ENCODE measurements at regions not wholly inside any gene's neighbourhood (a gene's known extent, or its start where the extent isn't known, plus 50 kb on each side); places are given as distances from the start of the nearest gene placed in this dataset.

DNA sequence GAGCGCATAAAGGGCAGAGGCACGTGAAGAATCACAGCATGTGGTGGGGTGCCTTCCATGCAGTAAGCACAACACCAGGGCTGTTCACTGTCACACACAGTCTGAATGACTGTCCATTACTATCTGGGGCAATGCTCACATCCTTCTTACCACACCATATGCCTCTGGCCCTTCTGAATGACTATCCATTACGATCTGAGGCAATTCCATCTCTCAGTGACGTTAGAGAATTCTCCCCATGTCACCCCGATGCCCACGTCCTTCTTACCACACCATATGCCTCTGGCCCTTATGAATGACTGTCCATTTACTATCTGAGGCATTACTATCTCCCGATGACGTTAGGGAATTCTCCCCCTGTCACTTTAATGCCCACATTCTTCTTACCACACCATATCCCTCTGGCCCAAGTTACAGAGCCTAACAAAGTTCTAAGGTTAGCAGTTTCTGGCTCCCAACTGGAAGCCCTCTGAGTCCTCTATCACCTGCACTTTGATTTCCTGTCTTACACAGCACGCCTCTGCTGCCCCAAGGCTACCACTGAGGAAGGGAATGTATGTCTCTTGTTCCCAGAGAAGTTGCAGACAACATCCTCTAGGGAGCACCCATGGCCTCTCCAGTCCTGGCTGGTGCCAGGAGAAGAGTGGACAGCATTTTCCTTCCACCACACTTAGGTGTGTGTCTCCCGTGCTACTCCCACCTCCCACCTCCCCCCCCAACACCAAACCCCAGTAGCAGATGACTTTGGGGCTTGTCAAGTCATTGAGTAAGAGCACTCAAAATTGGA, 154.8 kb downstream of the COG6 start (continued):
- no peak for TF ChIP-seq SMARCC2 (IDR thresholded peaks at IDR 0.05; ENCODE audit: low read depth)

DNA sequence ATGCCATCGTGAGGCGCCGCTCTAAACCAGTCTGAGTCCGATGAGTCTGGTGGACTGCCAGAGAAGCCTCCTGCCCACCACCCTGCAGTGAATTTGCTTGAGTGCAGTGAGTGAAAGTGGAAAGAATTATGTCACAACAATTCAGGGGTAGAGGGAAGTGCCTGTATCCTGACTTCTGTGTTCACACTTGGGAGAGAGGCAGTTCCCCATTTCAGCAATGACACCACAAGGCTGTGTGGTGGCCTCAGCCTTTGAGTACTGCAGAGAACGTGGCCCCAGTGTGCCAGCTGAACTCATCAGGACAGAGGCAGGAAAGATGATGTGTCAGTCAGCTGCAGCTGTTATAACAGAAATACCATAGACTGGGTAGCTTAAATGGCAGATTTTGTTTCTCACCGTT, 155.6 kb downstream of the COG6 start:
- BruUV-seq (replicated peaks) = no TSS peak
- no peaks in the 10 kb centered on the region for H3K79me2 ChIP-seq (ENCODE audit: control insufficient read depth, insufficient read depth, low read length)
- no peak for FAIRE-seq
- TF ChIP-seq ASH1L (IDR thresholded peaks at IDR 0.05; ENCODE audit: borderline replicate concordance, low read depth, partially characterized antibody) (no peak), EP400 (IDR thresholded peaks at IDR 0.05) (no peak), MAFG (tag; conservative IDR thresholded peaks at IDR 0.05) (no peak), FOXA1 (IDR thresholded peaks at IDR 0.05; ENCODE audit: borderline replicate concordance) (no peak), TAF1 (IDR thresholded peaks at IDR 0.05; ENCODE audit: control insufficient read depth, extremely low read depth, insufficient read depth, low read length, severe bottlenecking) (no peak), ZNF232 (CRISPR knock-in tag; IDR thresholded peaks at IDR 0.05) (no peak), RBFOX2 (IDR thresholded peaks at IDR 0.05; ENCODE audit: low read depth, low read length) (no peak), TFAM (CRISPR knock-in tag; conservative IDR thresholded peaks at IDR 0.05) (no peak), ATF1 (CRISPR knock-in tag; IDR thresholded peaks at IDR 0.05) (no peak), ATF1 (tag; IDR thresholded peaks at IDR 0.05) (no peak)
- TF ChIP-seq, protein P1, sequence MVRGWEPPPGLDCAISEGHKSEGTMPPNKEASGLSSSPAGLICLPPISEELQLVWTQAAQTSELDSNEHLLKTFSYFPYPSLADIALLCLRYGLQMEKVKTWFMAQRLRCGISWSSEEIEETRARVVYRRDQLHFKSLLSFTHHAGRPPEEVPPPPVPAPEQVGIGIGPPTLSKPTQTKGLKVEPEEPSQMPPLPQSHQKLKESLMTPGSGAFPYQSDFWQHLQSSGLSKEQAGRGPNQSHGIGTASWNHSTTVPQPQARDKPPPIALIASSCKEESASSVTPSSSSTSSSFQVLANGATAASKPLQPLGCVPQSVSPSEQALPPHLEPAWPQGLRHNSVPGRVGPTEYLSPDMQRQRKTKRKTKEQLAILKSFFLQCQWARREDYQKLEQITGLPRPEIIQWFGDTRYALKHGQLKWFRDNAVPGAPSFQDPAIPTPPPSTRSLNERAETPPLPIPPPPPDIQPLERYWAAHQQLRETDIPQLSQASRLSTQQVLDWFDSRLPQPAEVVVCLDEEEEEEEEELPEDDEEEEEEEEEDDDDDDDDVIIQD (CRISPR knock-in tag; IDR thresholded peaks at IDR 0.05) = no peak
- TF ChIP-seq, protein P2, sequence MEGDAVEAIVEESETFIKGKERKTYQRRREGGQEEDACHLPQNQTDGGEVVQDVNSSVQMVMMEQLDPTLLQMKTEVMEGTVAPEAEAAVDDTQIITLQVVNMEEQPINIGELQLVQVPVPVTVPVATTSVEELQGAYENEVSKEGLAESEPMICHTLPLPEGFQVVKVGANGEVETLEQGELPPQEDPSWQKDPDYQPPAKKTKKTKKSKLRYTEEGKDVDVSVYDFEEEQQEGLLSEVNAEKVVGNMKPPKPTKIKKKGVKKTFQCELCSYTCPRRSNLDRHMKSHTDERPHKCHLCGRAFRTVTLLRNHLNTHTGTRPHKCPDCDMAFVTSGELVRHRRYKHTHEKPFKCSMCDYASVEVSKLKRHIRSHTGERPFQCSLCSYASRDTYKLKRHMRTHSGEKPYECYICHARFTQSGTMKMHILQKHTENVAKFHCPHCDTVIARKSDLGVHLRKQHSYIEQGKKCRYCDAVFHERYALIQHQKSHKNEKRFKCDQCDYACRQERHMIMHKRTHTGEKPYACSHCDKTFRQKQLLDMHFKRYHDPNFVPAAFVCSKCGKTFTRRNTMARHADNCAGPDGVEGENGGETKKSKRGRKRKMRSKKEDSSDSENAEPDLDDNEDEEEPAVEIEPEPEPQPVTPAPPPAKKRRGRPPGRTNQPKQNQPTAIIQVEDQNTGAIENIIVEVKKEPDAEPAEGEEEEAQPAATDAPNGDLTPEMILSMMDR (IDR thresholded peaks at IDR 0.05 in 2 of 3, conservative IDR thresholded peaks at IDR 0.05 in 1 of 3; ENCODE audit: insufficient read depth in 2 of 3, low read depth in 1 of 3, low read length in 3 of 3) = no peak
- TF ChIP-seq, protein P3, sequence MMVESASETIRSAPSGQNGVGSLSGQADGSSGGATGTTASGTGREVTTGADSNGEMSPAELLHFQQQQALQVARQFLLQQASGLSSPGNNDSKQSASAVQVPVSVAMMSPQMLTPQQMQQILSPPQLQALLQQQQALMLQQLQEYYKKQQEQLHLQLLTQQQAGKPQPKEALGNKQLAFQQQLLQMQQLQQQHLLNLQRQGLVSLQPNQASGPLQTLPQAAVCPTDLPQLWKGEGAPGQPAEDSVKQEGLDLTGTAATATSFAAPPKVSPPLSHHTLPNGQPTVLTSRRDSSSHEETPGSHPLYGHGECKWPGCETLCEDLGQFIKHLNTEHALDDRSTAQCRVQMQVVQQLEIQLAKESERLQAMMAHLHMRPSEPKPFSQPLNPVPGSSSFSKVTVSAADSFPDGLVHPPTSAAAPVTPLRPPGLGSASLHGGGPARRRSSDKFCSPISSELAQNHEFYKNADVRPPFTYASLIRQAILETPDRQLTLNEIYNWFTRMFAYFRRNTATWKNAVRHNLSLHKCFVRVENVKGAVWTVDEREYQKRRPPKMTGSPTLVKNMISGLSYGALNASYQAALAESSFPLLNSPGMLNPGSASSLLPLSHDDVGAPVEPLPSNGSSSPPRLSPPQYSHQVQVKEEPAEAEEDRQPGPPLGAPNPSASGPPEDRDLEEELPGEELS (CRISPR knock-in tag; IDR thresholded peaks at IDR 0.05; ENCODE audit: borderline replicate concordance) = no peak

More for the DNA sequence above, 155.6 kb downstream of the COG6 start:
- CTCF ChIA-PET (ENCODE audit: low intra/inter-chr PET ratio) = no interaction called here
- DNase-seq (ENCODE audit: extremely low read depth in 1 of 4, low spot score in 3 of 4) (no peak), ATAC-seq (no peak)
- Histone ChIP-seq H2AFZ (ENCODE audit: low read depth, low read length) (no peak overlapping the region), H3K9ac (ENCODE audit: insufficient read depth in 1 of 2, low read depth in 2 of 2, low read length in 2 of 2) (no peak overlapping the region), H3K27me3 (ENCODE audit: control insufficient read depth in 2 of 2, insufficient read depth in 2 of 2, low read length in 2 of 2) (no peaks in the 10 kb centered on the region), H4K20me1 (replicated peaks; ENCODE audit: control insufficient read depth, insufficient read depth, low read length) (no peaks in the 10 kb centered on the region), H3K27ac (ENCODE audit: extremely low read depth, low read depth, low read length) (no peak overlapping the region), H3K4me2 (ENCODE audit: insufficient read depth, low read length) (no peak overlapping the region), H3K4me3 (no peak overlapping the region), H3K4me1 (replicated peaks in 1 of 2; ENCODE audit: control insufficient read depth in 2 of 2, insufficient read depth in 2 of 2, low read length in 2 of 2) (no peaks in the 10 kb centered on the region), H3K36me3 (ENCODE audit: control insufficient read depth, insufficient read depth, low read length) (no peaks in the 10 kb centered on the region), H3K9me1 (ENCODE audit: control insufficient read depth, insufficient read depth, low read length) (no peaks in the 10 kb centered on the region), H3K9me3 (replicated peaks; ENCODE audit: control insufficient read depth, insufficient read depth, low read depth, low read length) (no peaks in the 10 kb centered on the region)
- 3% methylated on average over 5 of the region's 6 CpGs for WGBS (ENCODE audit: insufficient coverage, low coverage, missing lambda C conversion rate)
- intact Hi-C loops (cut with micrococcal nuclease) (no loop called here), in situ Hi-C loops (cut with MboI) (no loop called here)
- POLR2A ChIA-PET = no interaction called here
